ENCODE measurements at regions not wholly inside any gene's neighbourhood (a gene's known extent, or its start where the extent isn't known, plus 50 kb on each side); places are given as distances from the start of the nearest gene placed in this dataset.

- TF ChIP-seq CTCF (IDR thresholded peaks at IDR 0.05 in 2 of 3, conservative IDR thresholded peaks at IDR 0.05 in 1 of 3; ENCODE audit: insufficient read depth in 2 of 3, low read depth in 1 of 3, low read length in 3 of 3) (no peak), JUNB (CRISPR knock-in tag; conservative IDR thresholded peaks at IDR 0.05) (no peak)
Observed at GRCh38 chr2:134200036-134200618, 53.7 kb upstream of the MGAT5 start.
